ENCODE measurements at regions not wholly inside any gene's neighbourhood (a gene's known extent, or its start where the extent isn't known, plus 50 kb on each side); places are given as distances from the start of the nearest gene placed in this dataset.

DNA sequence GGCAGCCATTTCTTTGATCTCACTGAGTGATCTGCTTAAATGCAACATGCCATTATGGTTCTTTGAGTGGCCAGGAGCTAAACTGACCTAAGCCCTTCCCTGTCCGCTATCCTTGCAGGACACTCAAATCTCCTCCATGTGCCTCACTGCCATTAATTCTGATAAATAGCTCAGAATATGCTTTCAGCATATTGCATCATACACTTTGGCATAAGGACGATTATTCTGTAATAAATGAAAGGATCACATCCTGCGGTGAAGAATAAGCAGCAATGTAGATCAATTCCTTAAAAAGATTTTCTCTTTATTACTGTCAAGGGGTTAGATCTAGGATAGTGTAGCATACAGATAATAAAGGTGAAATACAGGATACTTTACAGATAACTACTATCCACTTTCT lies 231.8 kb upstream of the CTBP2 start:
- TF ChIP-seq, protein P1, sequence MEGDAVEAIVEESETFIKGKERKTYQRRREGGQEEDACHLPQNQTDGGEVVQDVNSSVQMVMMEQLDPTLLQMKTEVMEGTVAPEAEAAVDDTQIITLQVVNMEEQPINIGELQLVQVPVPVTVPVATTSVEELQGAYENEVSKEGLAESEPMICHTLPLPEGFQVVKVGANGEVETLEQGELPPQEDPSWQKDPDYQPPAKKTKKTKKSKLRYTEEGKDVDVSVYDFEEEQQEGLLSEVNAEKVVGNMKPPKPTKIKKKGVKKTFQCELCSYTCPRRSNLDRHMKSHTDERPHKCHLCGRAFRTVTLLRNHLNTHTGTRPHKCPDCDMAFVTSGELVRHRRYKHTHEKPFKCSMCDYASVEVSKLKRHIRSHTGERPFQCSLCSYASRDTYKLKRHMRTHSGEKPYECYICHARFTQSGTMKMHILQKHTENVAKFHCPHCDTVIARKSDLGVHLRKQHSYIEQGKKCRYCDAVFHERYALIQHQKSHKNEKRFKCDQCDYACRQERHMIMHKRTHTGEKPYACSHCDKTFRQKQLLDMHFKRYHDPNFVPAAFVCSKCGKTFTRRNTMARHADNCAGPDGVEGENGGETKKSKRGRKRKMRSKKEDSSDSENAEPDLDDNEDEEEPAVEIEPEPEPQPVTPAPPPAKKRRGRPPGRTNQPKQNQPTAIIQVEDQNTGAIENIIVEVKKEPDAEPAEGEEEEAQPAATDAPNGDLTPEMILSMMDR (IDR thresholded peaks at IDR 0.05), result no peak
- no peak for TF ChIP-seq POLR2A (IDR thresholded peaks at IDR 0.05)
- no peak for TF ChIP-seq EP300 (IDR thresholded peaks at IDR 0.05)

All from ovary (tissue), 3 donors.